A204.1 (cell line): ENCODE measurements at regions not wholly inside any gene's neighbourhood (a gene's known extent, or its start where the extent isn't known, plus 50 kb on each side); places are given as distances from the start of the nearest gene placed in this dataset.

Experiments
- FAIRE-seq: peaks from 2 replicates; lab custom pipeline; 2012; peaks lifted over from hg19 to GRCh38; lab: Jason Lieb, UNC

DNA sequence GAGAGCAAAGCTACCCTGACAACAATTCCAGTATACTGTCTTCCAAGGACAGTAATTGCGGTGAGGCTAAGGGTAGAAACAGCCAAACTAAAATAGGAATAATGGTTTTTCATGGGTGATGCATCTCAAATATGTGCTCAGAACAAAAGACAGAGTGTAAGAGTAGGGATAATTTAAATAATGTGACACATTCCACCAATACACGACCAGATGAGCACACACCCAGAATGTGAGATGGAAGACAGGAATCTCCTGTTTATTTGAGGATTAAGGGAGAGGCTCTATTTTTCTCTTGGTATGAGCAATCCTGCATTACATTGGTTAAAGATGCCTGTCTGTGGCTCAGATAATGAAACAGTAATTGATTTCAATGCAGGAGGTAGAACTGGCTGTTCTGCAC, 292.9 kb upstream of the ZFP64 start:
- no peak for FAIRE-seq

GRCh38 chr20:52483382-52483781, 291.8 kb upstream of the ZFP64 start:
- FAIRE-seq, result no peak

GRCh38 chr20:52482044-52482443, 290.5 kb upstream of the ZFP64 start:
- no peak for FAIRE-seq

DNA sequence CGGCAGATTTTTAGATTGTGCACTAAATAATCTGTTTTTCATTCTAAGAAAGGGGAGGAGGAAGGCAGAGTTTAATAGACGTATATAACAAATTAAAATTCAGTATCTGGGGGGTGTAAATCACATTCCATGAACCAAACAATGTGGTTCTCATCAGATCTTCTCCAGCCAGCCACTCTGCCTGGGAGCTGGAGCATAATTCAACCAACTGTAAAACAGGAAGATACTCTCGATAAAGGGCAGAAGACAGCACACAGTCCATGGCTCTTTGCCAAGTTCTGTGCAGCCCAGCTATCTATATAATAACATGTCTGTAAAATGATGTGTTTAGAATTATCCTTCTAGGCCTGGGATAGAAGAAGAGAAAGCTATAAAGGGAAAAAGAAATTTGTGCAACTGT, 289.9 kb upstream of the ZFP64 start:
- FAIRE-seq, result no peak

- FAIRE-seq, result no peak
These were observed 284.6 kb upstream of the ZFP64 start for GRCh38 chr20:52476074-52476750.

GRCh38 chr20:52473186-52473585, 281.6 kb upstream of the ZFP64 start:
- no peak for FAIRE-seq

GRCh38 chr20:52470561-52470960, 279.0 kb upstream of the ZFP64 start:
- no peak for FAIRE-seq

- FAIRE-seq, result no peak
These were observed 277.5 kb upstream of the ZFP64 start for GRCh38 chr20:52469128-52469527.

DNA sequence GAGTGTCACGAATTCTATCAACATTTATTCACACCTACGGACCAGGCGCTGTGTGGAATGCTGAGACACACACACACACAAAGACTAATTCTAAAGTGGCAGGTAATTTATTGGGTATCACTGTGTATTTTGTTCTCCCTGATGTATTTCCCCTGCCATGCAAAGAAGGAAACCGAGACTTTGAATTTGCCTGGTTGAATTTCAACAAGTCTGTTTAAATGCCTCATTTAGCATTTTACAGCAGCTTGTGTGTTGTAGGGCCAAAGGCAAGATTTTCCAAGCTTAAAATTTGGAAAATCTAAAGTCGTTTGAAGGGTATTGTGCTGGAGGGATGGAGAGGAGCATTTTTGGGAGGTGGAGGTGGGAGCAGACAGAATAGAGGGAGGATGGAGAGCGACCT, 274.4 kb upstream of the ZFP64 start:
- FAIRE-seq, result no peak

- no peak for FAIRE-seq
These were observed 270.0 kb upstream of the ZFP64 start for GRCh38 chr20:52461582-52461981.

DNA sequence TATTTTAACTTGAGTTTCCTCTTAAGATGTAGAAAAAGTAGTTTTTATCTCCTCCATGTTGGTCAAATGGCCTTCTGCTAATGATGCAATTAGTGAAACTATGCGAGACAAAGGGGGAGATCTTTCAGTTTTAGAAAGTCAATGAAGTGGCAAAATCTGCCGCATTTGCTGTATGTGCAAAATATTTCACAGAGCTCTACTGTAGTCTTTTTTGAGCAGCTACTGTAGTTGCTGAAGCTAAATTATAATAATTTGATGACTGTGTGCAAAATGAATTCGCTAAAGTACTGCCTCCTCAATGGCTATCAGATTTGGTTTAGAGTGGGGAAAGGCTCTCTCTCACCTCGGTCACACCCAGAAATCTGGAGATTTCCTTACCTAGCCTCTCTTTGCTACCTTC, 267.6 kb upstream of the ZFP64 start:
- FAIRE-seq, result no peak

- no peak for FAIRE-seq
These were observed 266.2 kb upstream of the ZFP64 start for GRCh38 chr20:52457826-52458225.

DNA sequence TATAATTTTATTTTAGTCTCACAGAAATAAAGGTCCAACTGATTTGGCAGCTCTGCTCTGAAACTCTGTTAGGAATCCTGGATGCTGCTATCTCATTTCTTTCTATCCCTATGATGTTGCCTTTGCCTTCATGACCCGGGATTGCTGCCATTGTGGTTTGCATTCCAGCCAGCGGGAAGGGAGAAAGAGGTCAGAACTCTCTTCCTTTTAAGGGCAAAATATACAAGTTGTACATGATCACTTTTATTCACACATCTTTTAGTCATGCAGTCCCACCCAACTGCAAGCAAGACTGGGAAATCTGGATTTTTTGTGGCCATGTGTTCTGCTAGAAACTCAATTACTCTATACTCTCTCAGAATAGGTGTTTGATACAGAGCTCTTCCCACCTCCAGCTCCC, 263.1 kb upstream of the ZFP64 start:
- no peak for FAIRE-seq

DNA sequence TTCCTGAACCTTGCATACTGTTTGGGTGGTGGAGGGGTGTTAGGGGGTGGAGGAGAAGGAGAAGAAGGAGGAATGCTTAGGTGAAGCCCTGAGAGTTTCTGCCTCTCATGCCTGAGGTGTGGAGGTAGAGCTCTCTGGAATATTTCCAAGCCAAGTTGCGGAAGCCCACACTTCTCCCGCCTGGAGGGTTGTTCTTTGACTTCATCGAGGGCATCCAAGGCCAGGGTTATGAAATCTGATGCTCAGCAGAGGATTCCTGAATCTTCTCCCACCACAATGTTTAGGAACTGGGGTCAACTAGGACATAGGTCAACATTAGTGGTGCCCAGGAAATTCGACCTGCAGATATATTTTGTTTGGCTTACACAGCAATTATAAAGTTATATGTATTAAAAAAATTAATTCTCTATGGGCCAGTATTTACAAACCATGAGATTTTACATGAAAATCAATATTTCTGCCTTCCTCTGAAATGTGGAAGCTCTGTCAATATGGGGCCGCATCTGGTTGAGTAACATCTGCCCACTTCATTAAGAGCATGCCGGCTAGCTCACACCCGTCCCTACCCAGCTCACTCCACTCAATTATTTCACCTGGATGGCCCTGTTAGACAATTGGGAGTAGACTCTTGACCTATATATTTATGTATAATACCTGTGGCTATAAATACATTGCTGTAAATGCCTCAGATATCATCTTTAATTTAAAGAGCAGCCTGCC, 257.1 kb upstream of the ZFP64 start:
- no peak for FAIRE-seq

DNA sequence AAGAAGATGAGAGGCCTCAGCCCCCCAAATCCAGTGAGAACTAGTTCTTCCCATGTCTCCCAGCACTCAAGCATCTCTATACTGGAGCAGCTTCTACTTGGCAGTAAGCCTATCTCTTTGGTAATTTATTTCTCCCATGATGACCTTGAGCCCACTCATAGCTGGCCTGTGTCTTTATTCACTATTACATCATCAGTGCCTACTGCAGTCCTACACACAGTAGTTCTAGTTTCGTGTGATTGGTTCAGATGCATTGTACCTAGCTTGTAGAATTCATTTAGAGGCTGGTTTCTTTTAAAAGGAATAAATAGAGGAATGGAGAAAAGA, 255.6 kb upstream of the ZFP64 start:
- no peak for FAIRE-seq

DNA sequence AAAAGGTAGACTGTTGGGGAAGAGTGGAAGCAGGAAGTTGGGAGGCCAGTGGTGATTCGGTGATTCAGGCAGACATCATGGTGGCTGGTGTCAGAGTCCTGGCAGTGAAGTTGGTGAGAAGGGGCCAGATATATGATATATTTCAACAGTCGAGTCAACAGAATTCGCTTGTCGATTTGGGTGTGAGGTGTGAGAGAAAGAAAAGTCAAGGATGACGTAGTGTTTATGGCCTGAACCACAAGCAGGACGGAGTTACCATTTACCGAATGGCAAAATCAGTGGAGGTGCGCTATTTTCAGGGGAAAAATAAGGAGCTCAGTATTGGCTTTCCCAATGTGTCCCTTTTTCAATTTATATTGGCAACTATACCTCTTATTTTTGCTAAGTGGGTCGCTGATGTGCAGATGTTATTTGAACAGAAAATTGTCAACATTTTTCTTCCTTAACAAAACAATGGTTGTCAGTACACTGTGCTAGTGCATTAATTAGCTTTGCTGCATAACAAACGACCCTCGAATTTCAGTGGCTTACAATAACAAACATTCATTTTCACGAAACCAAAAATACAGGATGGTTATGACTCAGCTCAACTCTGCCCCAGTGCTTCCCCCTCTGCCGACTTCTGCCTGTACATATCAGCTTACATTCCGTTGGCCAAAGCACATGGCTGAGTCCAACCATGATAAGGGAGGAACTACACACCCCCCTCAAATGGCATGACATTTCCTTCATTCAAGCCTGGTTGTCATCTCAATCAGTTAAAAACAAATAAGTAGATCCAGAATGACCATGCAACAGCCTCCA, 255.0 kb upstream of the ZFP64 start:
- no peak for FAIRE-seq

GRCh38 chr20:52444455-52444854, 252.9 kb upstream of the ZFP64 start:
- no peak for FAIRE-seq

DNA sequence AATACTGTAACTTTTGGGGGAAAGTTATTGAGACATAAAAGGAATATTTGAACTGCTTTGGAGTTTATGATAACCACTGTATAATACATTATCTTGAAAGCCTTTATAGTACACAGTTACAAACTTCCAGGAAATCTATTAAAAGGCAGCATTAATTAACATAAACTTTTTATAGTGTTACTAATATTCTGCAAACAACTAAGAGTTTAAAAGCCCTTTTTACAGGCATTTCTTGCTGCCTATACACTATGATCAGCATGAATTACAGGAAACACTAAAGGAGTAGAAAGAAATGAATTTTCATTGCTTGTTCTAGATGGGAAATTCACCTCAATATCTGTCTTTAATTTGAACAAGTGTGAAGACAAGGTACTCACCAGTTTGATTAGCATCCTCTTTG, 252.3 kb upstream of the ZFP64 start:
- FAIRE-seq, result no peak

- FAIRE-seq, result no peak
These were observed 250.1 kb upstream of the ZFP64 start for GRCh38 chr20:52441710-52442109.

- no peak for FAIRE-seq
These were observed 247.8 kb upstream of the ZFP64 start for GRCh38 chr20:52439375-52439774.

DNA sequence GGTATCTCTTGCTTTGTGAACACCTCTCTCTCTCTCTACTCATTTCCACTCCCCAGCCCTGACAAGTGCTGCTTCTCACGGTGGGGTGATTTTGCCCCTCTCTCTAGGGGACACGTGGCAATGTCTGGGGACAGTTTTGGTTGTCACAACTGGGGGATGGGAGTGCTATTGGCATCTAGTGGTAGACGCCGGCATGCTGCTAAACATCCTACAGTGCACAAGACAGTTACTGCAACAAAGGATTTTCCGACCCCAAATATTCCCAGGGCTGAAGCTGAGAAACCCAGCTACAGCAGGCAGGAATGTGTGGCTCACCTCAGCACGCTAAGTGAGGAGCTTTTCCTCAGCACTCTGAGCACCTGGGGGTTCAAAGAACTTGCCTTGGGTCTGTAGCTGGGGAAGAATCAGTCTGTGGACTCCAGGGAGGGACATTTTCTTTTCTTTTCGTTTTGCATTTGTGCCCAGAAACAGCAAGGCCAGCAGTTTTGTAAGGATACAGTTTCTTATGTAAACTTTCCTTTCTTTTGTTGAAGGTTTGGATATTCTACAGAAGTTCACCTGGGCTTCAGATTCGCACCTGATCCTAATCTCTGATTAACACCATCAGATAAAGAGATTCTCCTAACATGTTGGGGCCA, 246.9 kb upstream of the ZFP64 start:
- no peak for FAIRE-seq

- FAIRE-seq, result no peak
These were observed 242.9 kb upstream of the ZFP64 start for GRCh38 chr20:52434453-52434852.

DNA sequence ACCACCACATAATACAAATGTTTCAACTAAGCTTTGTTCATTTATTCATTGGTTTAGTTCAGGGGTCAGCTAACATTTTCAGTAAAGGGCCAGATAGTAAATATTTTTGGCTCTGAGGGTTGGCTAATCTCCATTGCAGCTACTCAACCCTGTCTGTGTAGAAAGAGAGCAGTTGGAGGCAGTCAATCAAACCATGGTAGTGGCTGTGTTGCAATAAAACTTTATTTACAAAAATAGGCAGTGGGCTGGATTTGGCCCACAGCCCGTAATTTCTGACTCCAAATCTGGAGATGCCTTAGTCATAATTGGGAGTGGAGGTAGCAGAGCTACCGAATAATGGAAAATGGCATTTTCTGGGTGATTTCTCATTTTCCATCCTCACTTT, 242.5 kb upstream of the ZFP64 start:
- no peak for FAIRE-seq
